CD14-positive monocyte (primary cell): ENCODE measurements at regions not wholly inside any gene's neighbourhood (a gene's known extent, or its start where the extent isn't known, plus 50 kb on each side); places are given as distances from the start of the nearest gene placed in this dataset.

Experiments used
- DNase-seq, 3 donors: peaks; one replicate each; pipeline ENCODE4 v3.0.0-alpha.2; 2011 to 2022
- H2AFZ ChIP-seq: 2 replicates; pipeline ENCODE4 v1.6.0; 2012; ENCODE audit warnings: mild to moderate bottlenecking, low read depth, low read length, inconsistent platforms; ENCODE audit not compliant: insufficient read depth, poor library complexity, severe bottlenecking
- H3K27ac ChIP-seq, 2 donors: 1 replicate in 1 of 2; 2 replicates in 1 of 2; pipeline ENCODE4 v1.5.1; 2012 to 2013; ENCODE audit warnings: low read length in 2 of 2, control low read depth in 1 of 2, inconsistent platforms in 1 of 2, low read depth in 1 of 2, mild to moderate bottlenecking in 1 of 2
- H3K27me3 ChIP-seq, 2 donors: one replicate each; pipeline versions ENCODE4 v1.6.0 to v1.6.1; 2011 to 2013; ENCODE audit warnings: low read length in 2 of 2; ENCODE audit not compliant: control insufficient read depth in 2 of 2, insufficient read depth in 2 of 2
- H3K36me3 ChIP-seq, 2 donors: replicated peaks in 1 of 2; 1 replicate in 1 of 2; 2 replicates in 1 of 2; pipeline versions ENCODE4 v1.5.1 to v1.6.1; 2012 to 2013; ENCODE audit warnings: low read length in 2 of 2, control low read depth in 1 of 2, inconsistent platforms in 1 of 2, mild to moderate bottlenecking in 1 of 2; ENCODE audit not compliant: insufficient read depth in 2 of 2, control insufficient read depth in 1 of 2
- H3K4me1 ChIP-seq, 2 donors: 1 replicate in 1 of 2; 2 replicates in 1 of 2; pipeline versions ENCODE4 v1.5.1 to v1.6.1; 2012 to 2013; ENCODE audit warnings: low read length in 2 of 2, control low read depth in 1 of 2, inconsistent platforms in 1 of 2, mild to moderate bottlenecking in 1 of 2, moderate library complexity in 1 of 2; ENCODE audit not compliant: insufficient read depth in 2 of 2, control insufficient read depth in 1 of 2
- H3K4me2 ChIP-seq: replicated peaks from 2 replicates; pipeline ENCODE3; 2012; ENCODE audit warnings: low read length, moderate library complexity, mild to moderate bottlenecking; ENCODE audit not compliant: poor library complexity, severe bottlenecking; ENCODE audit errors: extremely low read depth
- H3K4me3 ChIP-seq, 3 experiments: fragments of 200-600 bp in 1 of 3; sonication (generic) in 1 of 3; replicated peaks in 1 of 3; 1 replicate in 2 of 3; 2 replicates in 1 of 3; pipeline ENCODE4 v1.5.1; 2011 to 2013; ENCODE audit warnings: low read length in 3 of 3, mild to moderate bottlenecking in 3 of 3, control low read depth in 2 of 3, low read depth in 2 of 3, inconsistent platforms in 1 of 3, moderate library complexity in 1 of 3
- H3K79me2 ChIP-seq: 2 replicates; pipeline ENCODE4 v1.6.0; 2012; ENCODE audit warnings: mild to moderate bottlenecking, control low read depth, inconsistent platforms, low read length, moderate library complexity; ENCODE audit not compliant: insufficient read depth
- H3K9ac ChIP-seq: 2 replicates; pipeline ENCODE4 v1.6.0; 2017; ENCODE audit warnings: low read length, mild to moderate bottlenecking; ENCODE audit not compliant: insufficient read depth, poor library complexity, severe bottlenecking
- H3K9me3 ChIP-seq, 2 donors: replicated peaks in 1 of 2; 1 replicate in 1 of 2; 2 replicates in 1 of 2; pipeline versions ENCODE4 v1.5.1 to v1.6.1; 2012 to 2013; ENCODE audit warnings: low read length in 2 of 2, control low read depth in 1 of 2; ENCODE audit not compliant: control insufficient read depth in 1 of 2, insufficient read depth in 1 of 2
- H4K20me1 ChIP-seq: 2 replicates; pipeline ENCODE4 v1.6.0; 2012; ENCODE audit warnings: mild to moderate bottlenecking, low read length, control low read depth, moderate library complexity; ENCODE audit not compliant: insufficient read depth
- H3K27ac Mint-ChIP-seq, 7 donors: one replicate each; pipeline ENCODE4 v1.8.0; 2020; ENCODE audit warnings: mild to moderate bottlenecking in 7 of 7, mixed read lengths in 7 of 7, moderate library complexity in 6 of 7, inconsistent platforms in 2 of 7
- H3K27me3 Mint-ChIP-seq, 3 donors: one replicate each; pipeline ENCODE4 v1.8.0; 2021 to 2022; ENCODE audit warnings: low read depth in 3 of 3, mild to moderate bottlenecking in 3 of 3, mixed read lengths in 3 of 3, moderate library complexity in 3 of 3, inconsistent platforms in 1 of 3
- H3K36me3 Mint-ChIP-seq, 2 donors: one replicate each; pipeline ENCODE4 v1.8.0; 2020; ENCODE audit warnings: mixed read lengths in 2 of 2, inconsistent platforms in 1 of 2, mild to moderate bottlenecking in 1 of 2
- H3K4me1 Mint-ChIP-seq: one replicate; pipeline ENCODE4 v1.8.0; 2020; ENCODE audit warnings: mild to moderate bottlenecking, mixed read lengths
- H3K4me3 Mint-ChIP-seq, 2 donors: one replicate each; pipeline ENCODE4 v1.8.0; 2020; ENCODE audit warnings: mild to moderate bottlenecking in 2 of 2, mixed read lengths in 2 of 2, moderate library complexity in 1 of 2
- H3K9me3 Mint-ChIP-seq, 7 donors: one replicate each; pipeline ENCODE4 v1.8.0; 2020 to 2022; ENCODE audit warnings: mixed read lengths in 7 of 7, mild to moderate bottlenecking in 6 of 7, moderate library complexity in 6 of 7, inconsistent platforms in 2 of 7
- CTCF ChIP-seq: fragments of 200-600 bp; IDR thresholded peaks from one replicate; pipeline ENCODE4 v1.8.0; 2022; ENCODE audit warnings: antibody characterized with exemption, mild to moderate bottlenecking
- WGBS: methylation state at CpG from one replicate; pipeline ENCODE4 v1.1.5; 2013; ENCODE audit warnings: missing lambda C conversion rate; ENCODE audit not compliant: insufficient coverage; 5-methylcytosine and 5-hydroxymethylcytosine counted together
- intact Hi-C, 2 donors: fragments of 100-400 bp; cut with micrococcal nuclease; formaldehyde crosslinking; loops; one replicate each; pipeline versions ENCODE4 v1.15.0 to v1.15.1; 2023

- intact Hi-C loops: no loop called here
- TF ChIP-seq CTCF: no peak
- no peak overlapping the region for H2AFZ ChIP-seq
- no peaks in the 10 kb centered on the region for H3K36me3 Mint-ChIP-seq
- H3K27ac ChIP-seq: no peak overlapping the region
- H3K4me3 Mint-ChIP-seq: no peak overlapping the region
- no peaks in the 10 kb centered on the region for H3K36me3 ChIP-seq
- DNase-seq: peak; percentile 5 to 19 (median 18)
- H3K27me3 Mint-ChIP-seq: peaks cover 0 to 2% (median 1%) of the 10 kb centered on the region in 3 donors
- 0% methylated on average over 3 of the region's 4 CpGs for WGBS
- no peak overlapping the region for H3K4me3 ChIP-seq
- H3K9me3 Mint-ChIP-seq: peaks cover 0 to 4% (median 1%) of the 10 kb centered on the region in 7 donors
- H3K9me3 ChIP-seq: no peaks in the 10 kb centered on the region
- H3K4me1 ChIP-seq: peaks cover 9 to 10% of the 10 kb centered on the region in 2 donors
- no peak overlapping the region for H3K9ac ChIP-seq
- peak overlapping the region in 1 of 7 donors; percentile 44 for H3K27ac Mint-ChIP-seq
- H3K79me2 ChIP-seq: no peaks in the 10 kb centered on the region
- no peaks in the 10 kb centered on the region for H3K27me3 ChIP-seq
- no peaks in the 10 kb centered on the region for H4K20me1 ChIP-seq
- H3K4me1 Mint-ChIP-seq: peaks cover 9% of the 10 kb centered on the region
- H3K4me2 ChIP-seq: no peak overlapping the region
Measured at GRCh38 chr3:177673112-177673914, 476.0 kb upstream of the TBL1XR1 start.

GRCh38 chr3:177674186-177674585 is 476.9 kb upstream of the TBL1XR1 start:
- no peaks in the 10 kb centered on the region for H4K20me1 ChIP-seq
- Mint-ChIP-seq H3K4me1 (peaks cover 9% of the 10 kb centered on the region), H3K27ac (no peak overlapping the region), H3K36me3 (no peaks in the 10 kb centered on the region), H3K9me3 (peaks cover 0 to 4% (median 0%) of the 10 kb centered on the region in 7 donors), H3K27me3 (peaks cover 0 to 2% (median 1%) of the 10 kb centered on the region in 3 donors), H3K4me3 (no peak overlapping the region)
- H3K4me1 ChIP-seq: peaks cover 9 to 10% of the 10 kb centered on the region in 2 donors
- H3K36me3 ChIP-seq: no peaks in the 10 kb centered on the region
- H3K9me3 ChIP-seq: no peaks in the 10 kb centered on the region
- WGBS: 100% methylated on average over 2 of the region's 3 CpGs
- no peak for TF ChIP-seq CTCF
- no peak overlapping the region for H2AFZ ChIP-seq
- no peak for DNase-seq
- H3K9ac ChIP-seq: no peak overlapping the region
- no peak overlapping the region for H3K4me3 ChIP-seq
- H3K27ac ChIP-seq: no peak overlapping the region
- no peaks in the 10 kb centered on the region for H3K79me2 ChIP-seq
- H3K27me3 ChIP-seq: no peaks in the 10 kb centered on the region
- H3K4me2 ChIP-seq: no peak overlapping the region
- intact Hi-C loops: no loop called here
